ENCODE measurements at regions not wholly inside any gene's neighbourhood (a gene's known extent, or its start where the extent isn't known, plus 50 kb on each side); places are given as distances from the start of the nearest gene placed in this dataset.
A peak's percentile ranks its signal among the peaks of the same experiment; 100 is the strongest.

DNA sequence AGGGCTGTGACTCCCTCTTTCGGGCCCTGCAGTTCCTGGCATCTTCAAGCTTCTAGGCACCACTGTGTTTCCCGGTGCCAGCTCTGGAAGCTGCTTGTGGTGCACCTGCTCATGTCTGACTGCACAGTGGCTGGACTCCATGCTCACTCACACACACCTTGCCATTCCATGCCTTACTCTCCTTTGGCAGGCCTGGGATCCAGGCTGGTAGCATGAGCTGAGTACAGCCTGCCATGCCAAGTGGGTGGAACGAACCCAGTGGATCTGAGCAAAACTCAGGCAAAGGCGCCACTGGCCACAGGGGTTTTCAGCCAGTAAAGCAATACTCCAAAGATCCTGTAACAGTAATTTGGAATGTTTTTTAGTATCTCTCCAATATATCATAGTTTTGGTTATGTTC lies 902.7 kb upstream of the USP15 start:
- DNase-seq: no peak

DNA sequence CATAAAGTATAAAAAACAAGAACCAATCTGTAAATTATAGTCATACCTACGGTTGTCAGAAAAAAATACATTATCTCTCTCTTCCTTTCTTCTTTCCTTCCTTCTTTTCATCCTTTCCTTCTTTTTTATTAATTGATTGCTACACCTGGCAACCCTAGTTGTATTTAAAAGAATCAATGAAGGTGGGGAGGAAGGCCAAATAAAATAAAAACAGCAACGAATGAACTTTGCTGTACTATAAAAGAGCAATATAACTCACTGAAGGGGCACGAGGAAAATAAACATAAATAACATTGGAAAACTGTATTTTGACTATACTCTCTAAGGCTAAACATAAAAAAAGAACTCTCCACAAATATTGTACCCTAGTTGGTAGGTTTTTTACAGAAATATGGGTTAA lies 898.2 kb upstream of the USP15 start:
- no peak for DNase-seq

GRCh38 chr12:61365001-61365400 lies 895.2 kb upstream of the USP15 start:
- no peak for DNase-seq

DNA sequence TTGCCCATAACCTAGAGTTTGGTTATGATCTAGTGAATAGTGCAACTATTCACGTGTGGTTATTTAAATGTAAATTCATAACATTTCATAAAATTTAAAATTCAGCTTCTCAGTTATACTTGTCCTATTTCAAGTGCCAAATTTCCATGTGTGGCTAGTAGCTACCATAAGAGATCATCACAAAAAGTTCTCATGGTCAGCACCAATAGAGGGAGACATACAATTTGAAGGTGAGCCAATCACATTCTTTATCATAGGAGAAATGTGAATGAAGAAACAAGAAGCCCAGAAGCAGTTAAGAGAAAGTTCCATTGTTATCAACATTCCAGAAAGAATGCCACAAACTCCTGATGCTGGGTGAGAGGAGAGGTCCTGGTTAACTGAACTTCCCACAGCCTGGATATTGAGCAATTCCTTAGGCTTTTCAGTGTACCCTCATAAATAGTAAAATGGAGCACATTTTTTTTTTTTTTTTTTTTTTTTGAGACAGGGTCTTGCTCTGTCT lies 892.9 kb upstream of the USP15 start:
- no peak for DNase-seq

GRCh38 chr12:61369241-61369910 lies 890.8 kb upstream of the USP15 start:
- DNase-seq: no peak

GRCh38 chr12:61384511-61384910 lies 875.7 kb upstream of the USP15 start:
- DNase-seq: no peak

DNA sequence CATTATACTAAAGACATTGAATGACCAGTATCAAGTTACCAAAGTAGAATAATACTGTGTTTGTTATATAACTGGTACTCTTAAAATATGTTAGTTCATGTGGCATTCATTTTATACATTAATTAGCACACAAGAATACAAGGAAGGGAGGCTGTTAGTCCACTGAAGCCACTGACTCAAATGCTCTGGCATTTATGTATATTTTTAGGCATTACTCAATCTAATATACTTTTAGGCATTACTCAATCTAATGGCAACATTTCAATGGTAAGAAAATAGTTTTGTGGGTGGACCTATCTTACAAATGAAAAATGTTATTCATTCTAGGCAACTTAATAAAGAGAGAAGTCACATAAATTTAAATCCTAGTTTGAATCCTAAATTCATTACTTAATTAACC lies 874.4 kb upstream of the USP15 start:
- no peak for DNase-seq

DNA sequence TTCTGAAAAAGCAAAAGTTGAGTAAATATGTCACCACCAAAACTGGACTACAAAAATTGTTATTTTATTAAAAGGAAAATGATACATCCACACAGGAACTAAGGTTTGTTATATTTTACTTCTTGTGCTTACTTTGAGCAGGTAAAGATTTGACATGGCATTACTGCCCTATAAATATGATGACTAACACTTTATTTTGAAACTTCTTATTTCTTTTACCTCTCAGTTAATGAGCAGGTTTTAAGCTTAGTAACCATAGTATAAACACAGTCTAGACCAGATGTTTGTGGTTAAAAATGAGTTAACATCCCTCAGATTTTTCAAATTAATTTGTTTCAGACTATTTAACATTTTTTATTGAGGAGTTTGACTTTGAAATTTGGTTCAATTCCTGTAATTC lies 862.5 kb upstream of the USP15 start:
- no peak for DNase-seq

- no peak for DNase-seq
These were observed 848.0 kb upstream of the USP15 start for GRCh38 chr12:61412201-61412600.

- DNase-seq: no peak
These were observed 845.7 kb upstream of the USP15 start for GRCh38 chr12:61414470-61414869.

DNA sequence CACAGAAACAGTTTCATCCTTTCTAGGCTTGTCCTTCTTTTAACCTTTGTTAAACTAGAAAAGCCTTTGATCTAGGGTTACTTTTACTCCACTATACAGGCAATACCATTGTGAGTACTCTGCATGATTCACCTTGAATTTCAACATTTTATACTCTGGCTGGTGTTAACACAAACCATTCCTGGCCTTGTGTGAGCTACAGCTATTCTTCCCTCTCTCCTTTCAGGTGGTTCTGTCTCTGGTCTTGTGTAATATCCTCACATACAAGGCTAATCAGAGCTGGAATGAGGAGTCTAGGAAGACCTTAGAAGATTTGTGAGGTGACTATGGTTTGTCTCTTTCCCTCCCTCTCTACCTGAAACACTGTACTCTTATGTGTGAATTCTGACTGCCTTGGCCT lies 837.4 kb upstream of the USP15 start:
- no peak for DNase-seq

DNA sequence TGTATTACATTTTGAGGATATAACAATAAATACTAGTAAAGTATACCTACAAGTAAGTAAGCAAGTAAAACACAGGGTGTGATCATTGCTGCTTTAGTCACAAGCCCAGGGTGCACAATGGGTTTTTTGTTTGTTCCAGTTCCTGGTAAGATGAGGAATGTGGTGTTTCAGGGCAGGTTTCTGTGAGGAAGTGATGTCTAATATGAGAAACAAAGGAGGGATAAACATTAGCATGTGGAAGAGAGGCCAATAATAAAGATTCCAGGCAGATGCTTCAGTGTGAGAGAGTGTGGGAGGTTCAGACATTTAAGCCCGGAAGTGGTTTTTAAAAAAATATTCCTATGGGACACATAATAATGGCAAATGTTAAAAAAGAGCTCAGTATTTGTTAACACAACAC lies 808.1 kb upstream of the USP15 start:
- DNase-seq: no peak

GRCh38 chr12:61487728-61488127 lies 772.5 kb upstream of the USP15 start:
- peak in 1 of 2 experiments; percentile 1 for DNase-seq

DNA sequence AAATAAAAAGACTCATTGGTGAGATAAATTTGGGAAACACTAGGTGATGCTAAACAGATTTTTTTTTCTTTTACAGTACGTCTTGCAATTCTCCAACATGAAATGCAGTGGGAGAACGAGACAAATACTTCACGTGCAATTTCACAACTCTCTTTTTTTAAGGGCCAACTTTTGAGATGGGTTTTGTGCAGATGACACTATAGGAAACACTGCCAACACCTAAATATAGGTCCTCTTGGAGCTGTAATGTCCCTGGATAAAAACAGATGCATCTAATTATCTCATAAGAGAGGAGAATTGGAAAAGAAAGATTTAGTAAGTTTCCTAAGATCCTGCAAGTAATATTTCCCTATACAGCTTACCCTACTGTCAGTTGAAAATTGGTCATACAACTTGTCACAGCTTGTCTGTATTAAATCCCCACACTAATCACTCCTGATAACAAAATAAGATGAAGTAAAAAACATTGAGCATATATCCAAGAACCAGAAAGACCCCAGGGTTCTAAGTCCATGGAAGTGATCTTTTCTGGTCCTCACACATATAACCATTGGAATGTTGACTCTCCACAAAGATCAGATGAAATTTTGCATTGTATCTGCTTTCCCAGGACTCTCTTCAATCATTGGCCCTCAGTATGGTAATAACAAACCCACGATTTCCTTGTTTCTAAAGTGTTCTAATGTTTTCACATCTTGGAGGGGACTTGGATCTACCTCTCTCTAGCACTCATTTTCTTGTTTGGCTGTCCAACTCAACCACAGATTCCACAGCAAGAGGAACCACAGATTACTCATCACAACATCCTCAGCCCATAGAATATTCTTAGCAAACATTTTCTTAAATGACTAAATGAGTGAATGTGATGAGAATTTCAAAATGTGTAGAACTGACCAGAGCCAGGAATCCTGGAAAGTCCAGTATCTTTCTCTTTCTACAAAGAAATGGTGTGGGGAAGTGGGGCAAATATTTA lies 769.4 kb upstream of the USP15 start:
- DNase-seq: no peak

GRCh38 chr12:61502179-61502578 lies 758.0 kb upstream of the USP15 start:
- no peak for DNase-seq

- DNase-seq: no peak
These were observed 755.7 kb upstream of the USP15 start for GRCh38 chr12:61504396-61505080.

GRCh38 chr12:61513499-61513898 lies 746.7 kb upstream of the USP15 start:
- no peak for DNase-seq

DNA sequence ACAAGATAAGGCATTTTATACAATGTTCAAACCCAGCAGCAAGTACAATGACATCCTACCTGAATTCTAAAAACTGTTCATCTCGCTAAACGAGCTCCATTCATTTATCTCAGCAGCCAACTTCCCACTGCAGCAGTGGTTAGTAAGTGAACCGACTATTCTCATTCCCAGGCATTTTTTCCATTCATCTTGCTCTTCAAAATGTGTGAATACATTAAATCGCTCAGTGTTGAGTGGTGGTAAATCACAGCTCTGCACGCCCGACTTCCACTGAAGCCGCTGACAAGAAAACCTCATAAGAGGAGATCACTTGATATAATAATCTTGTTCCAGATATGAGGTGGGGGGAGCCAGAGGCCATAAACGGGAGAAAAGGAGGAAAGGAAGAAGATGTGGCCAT lies 746.2 kb upstream of the USP15 start:
- DNase-seq: no peak

DNA sequence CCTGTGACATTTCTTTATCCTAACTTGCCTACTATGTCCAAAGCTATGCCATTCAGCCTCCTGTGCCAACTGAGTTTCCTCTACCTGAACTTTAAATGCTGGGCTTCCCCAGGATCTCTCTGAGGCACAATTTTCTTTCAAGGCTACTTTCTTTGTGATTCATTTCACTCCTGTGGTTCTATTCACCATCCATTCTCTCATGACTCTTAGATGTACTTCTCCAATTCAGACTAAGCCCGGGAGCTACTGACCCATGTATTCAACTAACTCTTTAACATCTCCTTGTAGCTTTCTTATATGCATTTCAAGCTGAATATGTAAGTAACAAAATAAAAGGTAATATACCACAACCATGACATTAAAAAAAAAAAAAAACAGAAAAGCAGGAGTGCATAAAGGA lies 738.9 kb upstream of the USP15 start:
- DNase-seq: no peak

DNA sequence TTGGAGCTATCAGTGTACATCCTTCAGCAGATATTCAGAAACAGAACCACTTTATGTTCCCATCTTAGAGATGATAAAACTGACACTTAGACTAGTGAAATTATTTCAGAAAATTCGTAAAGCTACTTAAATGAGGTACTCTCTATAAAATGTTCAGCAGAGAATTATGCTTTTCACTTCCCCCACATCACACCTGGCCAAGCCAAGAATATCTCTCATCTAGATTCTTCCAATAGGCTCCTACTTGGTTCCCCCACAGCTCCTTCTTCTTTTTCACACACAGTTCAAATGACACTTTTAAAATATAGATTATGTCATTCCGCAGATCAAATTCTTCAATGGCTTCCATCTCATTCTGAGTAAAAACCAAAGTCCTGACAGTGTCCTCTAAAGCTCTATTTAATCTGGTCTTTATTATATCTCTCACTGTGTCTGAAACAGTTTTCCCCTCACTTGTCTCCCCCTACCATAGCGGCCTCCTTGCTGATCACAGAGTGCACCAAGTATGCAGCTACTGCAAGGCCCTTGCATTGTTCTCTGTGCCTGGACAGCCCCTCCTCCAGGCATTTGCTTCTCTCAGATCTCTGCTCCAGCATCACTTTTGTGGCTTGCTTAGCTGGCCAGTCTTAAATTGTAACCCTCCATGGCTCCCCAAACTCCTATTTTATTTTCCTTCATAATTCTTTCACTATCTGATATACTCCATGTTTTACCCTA lies 736.8 kb upstream of the USP15 start:
- DNase-seq: no peak

DNA sequence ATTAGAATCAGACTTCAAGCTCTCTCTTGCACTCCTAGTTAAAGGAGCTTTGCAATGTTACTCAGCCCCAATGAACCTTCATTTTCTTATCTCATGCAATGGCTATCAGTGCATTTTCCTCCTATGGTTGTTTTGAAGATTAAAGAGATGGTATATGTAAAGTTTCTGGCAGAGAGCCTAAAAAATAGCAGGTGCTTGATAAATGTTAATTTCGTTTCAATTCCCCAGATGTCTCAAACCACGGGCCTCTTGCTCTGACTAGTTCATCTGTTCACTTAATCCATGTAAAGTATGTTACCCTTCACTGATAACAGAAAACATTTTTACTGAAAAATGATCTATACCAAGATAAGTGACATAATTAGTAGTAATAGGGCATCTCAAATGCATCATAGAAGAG lies 735.4 kb upstream of the USP15 start:
- DNase-seq: no peak

DNA sequence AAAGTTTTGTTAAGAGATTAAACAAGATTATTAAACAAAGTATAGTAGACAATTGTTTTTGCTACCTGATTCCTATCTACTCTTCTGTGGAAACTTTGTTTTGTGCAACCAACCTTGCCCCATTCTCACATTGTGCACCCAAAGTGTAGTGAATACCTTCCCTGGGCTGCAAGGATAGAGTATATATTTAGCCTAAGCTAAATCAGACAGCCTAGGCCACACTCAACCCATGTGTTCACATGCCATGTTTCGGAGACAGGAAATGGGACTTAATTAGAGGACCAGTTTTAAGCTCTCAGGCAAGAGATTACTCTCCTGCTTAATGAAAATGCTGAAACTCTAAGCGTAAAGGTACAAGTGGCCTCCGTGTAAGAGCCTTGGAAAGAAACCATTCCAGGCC lies 734.9 kb upstream of the USP15 start:
- DNase-seq: no peak

- DNase-seq: no peak
These were observed 729.7 kb upstream of the USP15 start for GRCh38 chr12:61530456-61530855.
